ENCODE measurements at regions not wholly inside any gene's neighbourhood (a gene's known extent, or its start where the extent isn't known, plus 50 kb on each side); places are given as distances from the start of the nearest gene placed in this dataset.

GRCh38 chr9:81445331-81445921 lies 243.9 kb downstream of the TLE1 start:
- Histone ChIP-seq H3K27ac (no peak overlapping the region), H3K9me3 (replicated peaks in 1 of 3) (no peaks in the 10 kb centered on the region), H3K36me3 (replicated peaks in 1 of 2) (no peaks in the 10 kb centered on the region), H3K4me3 (no peak overlapping the region), H3K4me1 (replicated peaks in 1 of 2) (no peaks in the 10 kb centered on the region), H3K27me3 (no peaks in the 10 kb centered on the region)
- no peak for DNase-seq
- TF ChIP-seq POLR2A (IDR thresholded peaks at IDR 0.05) = no peak
- TF ChIP-seq CTCF (IDR thresholded peaks at IDR 0.05) = no peak
- intact Hi-C loops (cut with DNase I) = no loop called here

GRCh38 chr9:81431641-81432040 lies 257.7 kb downstream of the TLE1 start:
- WGBS, 4 donors = 72 to 80% (median 73%) methylated on average over 4 of the region's 4 CpGs
- peaks cover 0 to 12% of the 10 kb centered on the region in 2 donors for H3K4me1 ChIP-seq (replicated peaks in 1 of 2)
- TF ChIP-seq POLR2A (IDR thresholded peaks at IDR 0.05) = no peak
- TF ChIP-seq CTCF (IDR thresholded peaks at IDR 0.05) = no peak
- no peak for DNase-seq
- intact Hi-C loops (cut with DNase I) = no loop called here
- no peaks in the 10 kb centered on the region for H3K27me3 ChIP-seq
- no peak overlapping the region for H3K4me3 ChIP-seq
- H3K27ac ChIP-seq = peak overlapping the region in 1 of 5 donors; percentile 50
- no peaks in the 10 kb centered on the region for H3K36me3 ChIP-seq (replicated peaks in 1 of 2)
- H3K9me3 ChIP-seq (replicated peaks in 1 of 3) = peaks cover 3 to 12% (median 8%) of the 10 kb centered on the region in 3 donors

- TF ChIP-seq CTCF (IDR thresholded peaks at IDR 0.05) = no peak
- no peak for TF ChIP-seq POLR2A (IDR thresholded peaks at IDR 0.05)
- Histone ChIP-seq H3K9me3 (replicated peaks in 1 of 3) (peaks cover 3 to 12% (median 8%) of the 10 kb centered on the region in 3 donors), H3K36me3 (replicated peaks in 1 of 2) (no peaks in the 10 kb centered on the region), H3K27me3 (no peaks in the 10 kb centered on the region), H3K27ac (no peak overlapping the region), H3K4me3 (no peak overlapping the region), H3K4me1 (replicated peaks in 1 of 2) (peaks cover 0 to 12% of the 10 kb centered on the region in 2 donors)
- intact Hi-C loops (cut with DNase I) = no loop called here
- DNase-seq = no peak
- WGBS, 4 donors = 9 to 28% (median 15%) methylated on average over 1 of the region's 1 CpG
These were observed 258.6 kb downstream of the TLE1 start for GRCh38 chr9:81430727-81431126.

GRCh38 chr9:81427870-81428269 lies 261.5 kb downstream of the TLE1 start:
- Histone ChIP-seq H3K36me3 (replicated peaks in 1 of 2) (no peaks in the 10 kb centered on the region), H3K27ac (no peak overlapping the region), H3K27me3 (no peaks in the 10 kb centered on the region), H3K4me3 (no peak overlapping the region), H3K4me1 (replicated peaks in 1 of 2) (peaks cover 0 to 12% of the 10 kb centered on the region in 2 donors), H3K9me3 (replicated peaks in 1 of 3) (peaks cover 3 to 12% (median 8%) of the 10 kb centered on the region in 3 donors)
- DNase-seq = no peak
- TF ChIP-seq CTCF (IDR thresholded peaks at IDR 0.05) (no peak), POLR2A (IDR thresholded peaks at IDR 0.05) (no peak)
- intact Hi-C loops (cut with DNase I) = no loop called here
- 94 to 100% (median 98%) methylated on average over 1 of the region's 1 CpG for WGBS, 4 donors

All from adrenal gland (tissue), 9 donors.